ENCODE measurements at regions not wholly inside any gene's neighbourhood (a gene's known extent, or its start where the extent isn't known, plus 50 kb on each side); places are given as distances from the start of the nearest gene placed in this dataset.

DNA sequence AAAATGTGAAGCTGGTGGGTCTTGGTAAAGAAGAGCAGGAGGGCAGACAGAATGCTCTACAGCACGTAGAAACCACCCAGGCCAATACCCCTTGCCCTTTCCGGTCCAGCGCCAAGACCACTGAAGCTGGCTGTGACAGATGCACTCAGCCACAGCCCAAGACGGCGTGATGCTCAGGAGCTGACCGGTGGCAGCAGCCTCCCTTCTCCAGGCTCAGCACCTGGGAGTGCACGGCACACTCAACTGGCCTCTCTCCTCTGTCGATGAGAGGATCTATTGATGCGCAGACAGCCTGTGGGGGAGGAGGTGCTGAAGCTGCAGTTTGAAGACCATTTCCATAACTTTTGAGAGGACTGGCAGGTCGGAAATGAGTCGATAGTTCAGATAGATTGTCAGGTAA is 141.0 kb upstream of the MYT1L start:
- H4K20me1 ChIP-seq (ENCODE audit: insufficient read depth, low read length) = no peaks in the 10 kb centered on the region
- no peak overlapping the region for H3K27ac ChIP-seq (ENCODE audit: insufficient read depth, low read length)
- WGBS, 2 experiments (ENCODE audit: extremely low coverage in 2 of 2, insufficient read length in 1 of 2) = no CpG with 5 or more reads among the region's 11 CpGs
- BruUV-seq (replicated peaks) = no TSS peak
- dilution Hi-C loops (cut with HindIII; ENCODE audit: low sequenced_read_pairs, unreplicated experiment) (no loop called here), intact Hi-C loops (cut with micrococcal nuclease) (no loop called here), in situ Hi-C loops (cut with MboI; ENCODE audit: low sequenced_read_pairs) (no loop called here)
- H3K9me1 ChIP-seq (ENCODE audit: insufficient read depth, low read length) = no peaks in the 10 kb centered on the region
- peaks cover 37% of the 10 kb centered on the region for H3K9me3 ChIP-seq (ENCODE audit: control insufficient read depth, insufficient read depth, low read length)
- no peak overlapping the region for H2BK5ac ChIP-seq (ENCODE audit: low read depth, low read length, poor library complexity, severe bottlenecking)
- ATAC-seq (ENCODE audit: low read depth) (no peak), DNase-seq (no peak)
- H3K23ac ChIP-seq (ENCODE audit: low read depth, low read length) = no peak overlapping the region
- no peaks in the 10 kb centered on the region for H3K36me3 ChIP-seq (ENCODE audit: control insufficient read depth, insufficient read depth, low read length)
- H3K4ac ChIP-seq (ENCODE audit: low read depth, low read length) = no peak overlapping the region
- H3K18ac ChIP-seq (ENCODE audit: low read depth, low read length) = no peak overlapping the region
- TF ChIP-seq MAZ (IDR thresholded peaks at IDR 0.05; ENCODE audit: borderline replicate concordance, low read depth, low read length) = no peak
- H3K4me2 ChIP-seq (ENCODE audit: low read depth, low read length) = no peak overlapping the region
- no peaks in the 10 kb centered on the region for H3K4me1 ChIP-seq (ENCODE audit: control insufficient read depth, insufficient read depth, low read length)
- no peak overlapping the region for H2BK20ac ChIP-seq (ENCODE audit: low read depth, low read length)
- H3K79me1 ChIP-seq (ENCODE audit: low read depth in 1 of 2, low read length in 2 of 2) = no peaks in the 10 kb centered on the region
- no peak overlapping the region for H2BK120ac ChIP-seq (ENCODE audit: low read depth, low read length)
- no peak overlapping the region for H2AK9ac ChIP-seq (replicated peaks; ENCODE audit: low read depth, low read length, poor library complexity)
- no peak overlapping the region for H4K5ac ChIP-seq (ENCODE audit: low read depth, low read length)
- H3K27me3 ChIP-seq (ENCODE audit: control insufficient read depth, insufficient read depth, low read length) = no peaks in the 10 kb centered on the region
- no peak overlapping the region for H3K14ac ChIP-seq (replicated peaks; ENCODE audit: low read depth, low read length)
- ChIA-PET POLR2A (ENCODE audit: unreplicated experiment) (no interaction called here), CTCF (no interaction called here)
- no peak overlapping the region for H3K56ac ChIP-seq (ENCODE audit: extremely low read depth, insufficient read depth, low read length)
- no peak overlapping the region for H4K8ac ChIP-seq (ENCODE audit: low read depth in 2 of 2, low read length in 2 of 2)
- no peak overlapping the region for H4K91ac ChIP-seq (ENCODE audit: insufficient read depth, low read depth, low read length)
- H3K4me3 ChIP-seq (ENCODE audit: insufficient read depth, low read depth, low read length) = no peak overlapping the region
- H2AFZ ChIP-seq (replicated peaks; ENCODE audit: low read length, poor library complexity) = no peak overlapping the region
- no peak overlapping the region for H2AK5ac ChIP-seq (ENCODE audit: low read depth, low read length)
- H2BK15ac ChIP-seq (ENCODE audit: low read depth, low read length) = no peak overlapping the region
- H3K9ac ChIP-seq (ENCODE audit: low read depth, low read length) = no peak overlapping the region
